ENCODE measurements at regions not wholly inside any gene's neighbourhood (a gene's known extent, or its start where the extent isn't known, plus 50 kb on each side); places are given as distances from the start of the nearest gene placed in this dataset.

GRCh38 chr15:47566610-47567009 is 150.7 kb upstream of the SEMA6D start:
- TF ChIP-seq POLR2A (IDR thresholded peaks at IDR 0.05; ENCODE audit: low read depth, low read length) (no peak), POLR2AphosphoS5 (IDR thresholded peaks at IDR 0.05; ENCODE audit: low read depth, low read length) (no peak)
